HCT116 (cell line): ENCODE measurements at regions not wholly inside any gene's neighbourhood (a gene's known extent, or its start where the extent isn't known, plus 50 kb on each side); places are given as distances from the start of the nearest gene placed in this dataset.

Experiments
- ATAC-seq: fragments of 200-7000 bp; cut with Tn5 transposase; 2 replicates; pipeline ENCODE4 v1.9.1; 2020; ENCODE audit warnings: mild to moderate bottlenecking, moderate library complexity
- BruUV-seq: library from RNA; stranded (reverse); fragments of 400-500 nt; replicated peaks from 2 replicates; lab custom pipeline; 2021; lab: Mats Ljungman, UMichigan
- CTCF ChIA-PET: fragments of 300-600 bp; sonication (Branson Sonifier 250); formaldehyde crosslinking; loops from one replicate; lab custom pipeline; 2021; ENCODE audit warnings: antibody characterized with exemption; lab: Charles Lee
- POLR2A ChIA-PET: fragments of 300-600, 350-600 bp; sonication (Branson Sonifier 250); formaldehyde crosslinking; loops from one replicate; lab custom pipeline; 2021; ENCODE audit warnings: antibody characterized with exemption; lab: Charles Lee
- RAD21 ChIA-PET, 2 experiments: fragments of 300-600 bp; sonication (Branson Sonifier 250); formaldehyde crosslinking; loops; one replicate each; lab custom pipeline; 2023; ENCODE audit warnings: low total read pairs in 2 of 2; ENCODE audit not compliant: uncharacterized antibody in 2 of 2, unreplicated experiment in 2 of 2, low non-redundant PET in 1 of 2; lab: Charles Lee
- DNase-seq: peaks from one replicate; pipeline ENCODE4 v3.0.0-alpha.2; 2010; ENCODE audit warnings: low read depth, low spot score
- H2AFZ ChIP-seq: fragments of 200-600 bp; shearing (Covaris generic), sonication (generic); 2 replicates; pipeline ENCODE4 v1.6.1; 2017; ENCODE audit warnings: low read depth, mixed run types, mixed read lengths, antibody characterized with exemption, low read length; ENCODE audit not compliant: poor library complexity, severe bottlenecking
- H3K27ac ChIP-seq: 2 replicates; pipeline ENCODE4 v1.5.1; 2012; ENCODE audit warnings: low read depth, low read length
- H3K27me3 ChIP-seq: fragments of 200-600 bp; sonication (generic); 2 replicates; pipeline ENCODE4 v1.6.1; 2016; ENCODE audit warnings: mixed run types, low read length, mixed read lengths; ENCODE audit not compliant: insufficient read depth
- H3K36me3 ChIP-seq, 2 experiments: fragments of 200-500 bp in 1 of 2; fragments of 200-600 bp in 1 of 2; sonication (Bioruptor generic) in 1 of 2; sonication (generic) in 1 of 2; 2 replicates each; pipeline versions ENCODE4 v1.5.1 to v1.6.1; 2014 to 2016; ENCODE audit warnings: low read length in 2 of 2, inconsistent platforms in 1 of 2, mixed read lengths in 1 of 2, mixed run types in 1 of 2; ENCODE audit not compliant: insufficient read depth in 2 of 2, control insufficient read depth in 1 of 2
- H3K4me1 ChIP-seq, 2 experiments: fragments of 200-600 bp in 1 of 2; sonication (generic) in 1 of 2; 2 replicates each; pipeline versions ENCODE4 v1.5.1 to v1.6.1; 2012 to 2017; ENCODE audit warnings: low read length in 2 of 2, inconsistent platforms in 1 of 2, mild to moderate bottlenecking in 1 of 2, mixed read lengths in 1 of 2, mixed run types in 1 of 2, moderate library complexity in 1 of 2; ENCODE audit not compliant: insufficient read depth in 2 of 2, control insufficient read depth in 1 of 2
- H3K4me2 ChIP-seq: fragments of 200-600 bp; sonication (generic); 2 replicates; pipeline ENCODE4 v1.6.1; 2017; ENCODE audit warnings: mixed run types, low read length, mixed read lengths
- H3K4me3 ChIP-seq, 2 experiments: fragments of 200-600 bp in 1 of 2; sonication (generic) in 1 of 2; replicated peaks in 1 of 2; 2 replicates each; pipeline ENCODE4 v1.5.1; 2011 to 2016; ENCODE audit warnings: low read length in 2 of 2, control low read depth in 1 of 2, low read depth in 1 of 2, mild to moderate bottlenecking in 1 of 2, mixed read lengths in 1 of 2, mixed run types in 1 of 2
- H3K79me2 ChIP-seq: fragments of 200-600 bp; sonication (generic); 2 replicates; pipeline ENCODE4 v1.6.1; 2017; ENCODE audit warnings: mild to moderate bottlenecking, mixed run types, low read length, moderate library complexity, mixed read lengths; ENCODE audit not compliant: insufficient read depth
- H3K9ac ChIP-seq: fragments of 200-600 bp; sonication (generic); 2 replicates; pipeline ENCODE4 v1.6.1; 2016; ENCODE audit warnings: low read length, mixed read lengths
- H3K9me2 ChIP-seq: fragments of 200-600 bp; sonication (generic), shearing (Covaris generic); 2 replicates; pipeline ENCODE4 v1.6.1; 2017; ENCODE audit warnings: mixed run types, mild to moderate bottlenecking, moderate library complexity; ENCODE audit not compliant: insufficient read depth
- H3K9me3 ChIP-seq, 2 experiments: fragments of 200-500 bp in 1 of 2; fragments of 200-600 bp in 1 of 2; sonication (Bioruptor generic) in 1 of 2; sonication (generic) in 1 of 2; 2 replicates each; pipeline ENCODE4 v1.6.1; 2014 to 2017; ENCODE audit warnings: low read length in 2 of 2, mixed read lengths in 2 of 2, inconsistent platforms in 1 of 2, low read depth in 1 of 2, mild to moderate bottlenecking in 1 of 2, mixed run types in 1 of 2, moderate library complexity in 1 of 2; ENCODE audit not compliant: control insufficient read depth in 1 of 2, insufficient read depth in 1 of 2
- H4K20me1 ChIP-seq: fragments of 200-600 bp; sonication (generic), shearing (Covaris generic); 2 replicates; pipeline ENCODE4 v1.6.1; 2017; ENCODE audit warnings: mixed run types, mild to moderate bottlenecking, moderate library complexity; ENCODE audit not compliant: insufficient read depth
- ATF3 ChIP-seq: IDR thresholded peaks from 2 replicates; pipeline ENCODE4 v1.6.1; 2012
- EGR1 ChIP-seq: IDR thresholded peaks from 2 replicates; pipeline ENCODE4 v1.6.1; 2012; ENCODE audit warnings: low read depth
- ELF1 ChIP-seq: IDR thresholded peaks from 2 replicates; pipeline ENCODE4 v1.6.1; 2012; ENCODE audit warnings: low read depth, borderline replicate concordance
- EZH2 ChIP-seq: fragments of 200-600 bp; sonication (generic); IDR thresholded peaks from 2 replicates; pipeline ENCODE4 v1.6.1; 2017; ENCODE audit warnings: antibody characterized with exemption, mixed run types
- JUND ChIP-seq: IDR thresholded peaks from 2 replicates; pipeline ENCODE4 v1.6.1; 2012
- MAX ChIP-seq: IDR thresholded peaks from 2 replicates; pipeline ENCODE4 v1.6.1; 2012
- POLR2AphosphoS5 ChIP-seq: IDR thresholded peaks from 2 replicates; pipeline ENCODE4 v1.6.1; 2011; ENCODE audit warnings: mild to moderate bottlenecking, low read depth, low read length, moderate library complexity
- RAD21 ChIP-seq: IDR thresholded peaks from 2 replicates; pipeline ENCODE4 v1.6.1; 2012; ENCODE audit warnings: low read depth, mild to moderate bottlenecking
- SP1 ChIP-seq: IDR thresholded peaks from 2 replicates; pipeline ENCODE4 v1.6.1; 2012; ENCODE audit warnings: low read depth
- YY1 ChIP-seq: IDR thresholded peaks from 2 replicates; pipeline ENCODE4 v1.6.1; 2011; ENCODE audit warnings: low read length, low read depth, moderate library complexity, mild to moderate bottlenecking; ENCODE audit not compliant: insufficient replicate concordance; ENCODE audit errors: extremely low read depth
- ZFX ChIP-seq: fragments of 450-650 bp; IDR thresholded peaks from 2 replicates; pipeline ENCODE4 v1.6.1; 2017
- ZNF274 ChIP-seq: fragments of 200-500 bp; sonication (Bioruptor generic); IDR thresholded peaks from 2 replicates; pipeline ENCODE4 v1.6.1; 2014; ENCODE audit warnings: mild to moderate bottlenecking, low read depth, low read length, inconsistent platforms
- intact Hi-C: fragments of 100-400 bp; cut with micrococcal nuclease; formaldehyde crosslinking; loops from 2 replicates; pipeline ENCODE4 v1.10.0; 2022
- TF ChIP-seq, protein P1 (sequence below): IDR thresholded peaks from 2 replicates; pipeline ENCODE4 v1.6.1; 2011; ENCODE audit warnings: mild to moderate bottlenecking, low read length, moderate library complexity; ENCODE audit not compliant: insufficient replicate concordance; ENCODE audit errors: extremely low read depth

DNA sequence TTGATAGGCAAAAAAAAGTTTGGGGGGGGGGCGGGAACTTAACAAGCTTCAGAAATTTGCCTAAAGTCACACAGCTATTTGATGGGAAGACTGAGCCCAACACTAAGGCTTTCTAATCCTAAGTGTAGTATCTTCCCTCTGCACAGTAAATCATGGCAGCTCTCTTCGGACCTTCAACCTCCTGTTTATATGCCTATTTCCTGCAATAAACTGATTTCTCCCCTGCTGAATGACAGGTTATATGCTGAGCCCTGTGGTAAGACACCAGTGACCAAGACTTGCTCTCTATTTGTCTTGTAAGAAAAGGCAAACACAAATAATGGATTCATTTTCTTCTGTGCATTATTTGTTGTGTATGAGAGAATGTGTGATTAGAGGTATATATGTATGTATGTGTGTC lies 355.8 kb upstream of the ARRDC4 start:
- H3K4me3 ChIP-seq, result no peak overlapping the region
- BruUV-seq, result no TSS peak
- H3K9me2 ChIP-seq, result no peaks in the 10 kb centered on the region
- ChIA-PET RAD21 (no interaction called here), POLR2A (no interaction called here)
- H3K27ac ChIP-seq, result no peak overlapping the region
- no peak for TF ChIP-seq EZH2
- no peak for TF ChIP-seq ZFX
- no peak for TF ChIP-seq EGR1
- no peak for TF ChIP-seq ATF3
- TF ChIP-seq ZNF274, result no peak
- no peak for TF ChIP-seq RAD21
- TF ChIP-seq SP1, result no peak
- TF ChIP-seq MAX, result no peak
- no peak for TF ChIP-seq POLR2AphosphoS5
- no peak for TF ChIP-seq YY1
- TF ChIP-seq ELF1, result no peak
- TF ChIP-seq, protein P1, sequence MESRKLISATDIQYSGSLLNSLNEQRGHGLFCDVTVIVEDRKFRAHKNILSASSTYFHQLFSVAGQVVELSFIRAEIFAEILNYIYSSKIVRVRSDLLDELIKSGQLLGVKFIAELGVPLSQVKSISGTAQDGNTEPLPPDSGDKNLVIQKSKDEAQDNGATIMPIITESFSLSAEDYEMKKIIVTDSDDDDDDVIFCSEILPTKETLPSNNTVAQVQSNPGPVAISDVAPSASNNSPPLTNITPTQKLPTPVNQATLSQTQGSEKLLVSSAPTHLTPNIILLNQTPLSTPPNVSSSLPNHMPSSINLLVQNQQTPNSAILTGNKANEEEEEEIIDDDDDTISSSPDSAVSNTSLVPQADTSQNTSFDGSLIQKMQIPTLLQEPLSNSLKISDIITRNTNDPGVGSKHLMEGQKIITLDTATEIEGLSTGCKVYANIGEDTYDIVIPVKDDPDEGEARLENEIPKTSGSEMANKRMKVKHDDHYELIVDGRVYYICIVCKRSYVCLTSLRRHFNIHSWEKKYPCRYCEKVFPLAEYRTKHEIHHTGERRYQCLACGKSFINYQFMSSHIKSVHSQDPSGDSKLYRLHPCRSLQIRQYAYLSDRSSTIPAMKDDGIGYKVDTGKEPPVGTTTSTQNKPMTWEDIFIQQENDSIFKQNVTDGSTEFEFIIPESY, result no peak
- TF ChIP-seq JUND, result no peak
- TF ChIP-seq, all 23 proteins: peak for 0
- CTCF ChIA-PET, result no interaction called here
- H3K4me2 ChIP-seq, result no peak overlapping the region
- H3K4me1 ChIP-seq, result no peaks in the 10 kb centered on the region
- no peaks in the 10 kb centered on the region for H4K20me1 ChIP-seq
- intact Hi-C loops, result no loop called here
- no peak overlapping the region for H3K9ac ChIP-seq
- ATAC-seq (no peak), DNase-seq (no peak)
- no peak overlapping the region for H2AFZ ChIP-seq
- H3K9me3 ChIP-seq, result peaks cover 0 to 7% of the 10 kb centered on the region in 2 experiments; a peak in 1 of 4 replicates
- H3K36me3 ChIP-seq, result no peaks in the 10 kb centered on the region
- no peaks in the 10 kb centered on the region for H3K27me3 ChIP-seq
- no peaks in the 10 kb centered on the region for H3K79me2 ChIP-seq
